HG03457 (cell line): ENCODE measurements at regions not wholly inside any gene's neighbourhood (a gene's known extent, or its start where the extent isn't known, plus 50 kb on each side); places are given as distances from the start of the nearest gene placed in this dataset.

ENCODE experiments used
- ATAC-seq: cut with Tn5 transposase; IDR thresholded peaks from one replicate; pipeline ENCODE4 v1.9.1; 2021; ENCODE audit warnings: moderate number of reproducible peaks; ENCODE audit not compliant: unreplicated experiment

GRCh38 chr4:108301545-108302251, 133.0 kb upstream of the LEF1 start:
- no peak for ATAC-seq

DNA sequence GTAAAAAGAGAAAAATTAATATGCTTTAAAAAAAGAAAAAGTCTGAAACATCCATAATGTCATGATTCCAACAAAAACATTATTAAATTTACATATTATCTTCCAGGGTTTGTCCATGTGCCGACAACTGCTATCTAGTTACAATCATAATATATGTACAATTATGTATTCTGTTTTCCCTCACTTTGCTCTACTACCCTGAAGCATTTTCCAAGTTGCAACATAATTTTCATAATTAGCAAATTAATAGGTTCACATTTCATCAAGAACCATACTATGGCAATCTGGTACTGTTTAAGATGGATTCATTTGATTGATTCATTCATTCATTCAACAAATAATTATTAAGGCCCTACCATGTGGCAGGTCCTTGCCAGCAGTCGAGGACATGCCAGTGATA, 128.9 kb upstream of the LEF1 start:
- no peak for ATAC-seq

- no peak for ATAC-seq
Measured at GRCh38 chr4:108292229-108292628, 123.5 kb upstream of the LEF1 start.

GRCh38 chr4:108291137-108291536, 122.4 kb upstream of the LEF1 start:
- ATAC-seq, result no peak

DNA sequence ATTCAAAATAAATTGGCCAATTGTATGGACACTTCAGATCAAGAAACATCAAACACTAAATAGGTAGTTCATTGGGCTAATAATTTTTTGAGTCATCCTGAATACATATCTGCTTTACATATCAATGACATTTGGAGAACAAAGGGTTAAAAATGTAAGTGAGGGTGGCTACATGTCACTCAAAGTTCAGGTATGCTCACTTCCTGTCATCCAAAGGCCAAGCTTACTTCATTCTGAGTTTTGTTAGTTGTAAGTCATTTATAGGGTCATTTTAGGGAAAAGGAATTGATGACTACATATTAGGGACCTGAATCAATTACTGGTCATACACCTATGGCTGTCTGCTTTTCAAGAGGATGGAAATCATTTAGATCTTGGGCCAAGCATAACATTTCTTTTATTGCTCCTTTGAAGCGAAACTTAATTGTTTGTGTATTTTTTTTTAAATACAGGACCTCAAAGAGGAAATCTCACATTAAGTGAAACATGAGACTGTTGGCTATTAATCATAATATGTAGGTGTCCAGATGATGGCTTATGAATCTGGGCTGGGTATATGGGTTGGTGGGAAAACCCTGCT, 119.2 kb upstream of the LEF1 start:
- no peak for ATAC-seq

DNA sequence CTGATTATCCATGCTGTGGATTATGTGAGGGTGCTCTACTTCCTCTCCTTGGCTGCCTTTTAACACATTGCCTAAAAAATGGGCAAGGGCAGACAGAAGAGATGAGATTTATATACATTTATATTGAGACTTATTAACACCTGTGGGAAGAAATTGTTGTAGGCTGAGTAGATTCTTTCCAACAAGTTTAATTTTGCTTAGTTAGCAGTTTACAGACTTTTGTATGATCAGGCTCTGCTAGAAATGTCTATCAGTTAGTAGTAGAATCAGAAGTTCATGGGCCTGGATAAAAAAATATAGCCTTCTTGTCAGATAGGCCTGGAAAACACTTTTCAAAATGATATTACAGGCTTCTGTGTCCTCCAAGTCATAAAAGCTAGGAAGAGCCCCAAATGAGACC, 111.3 kb upstream of the LEF1 start:
- ATAC-seq, result no peak

DNA sequence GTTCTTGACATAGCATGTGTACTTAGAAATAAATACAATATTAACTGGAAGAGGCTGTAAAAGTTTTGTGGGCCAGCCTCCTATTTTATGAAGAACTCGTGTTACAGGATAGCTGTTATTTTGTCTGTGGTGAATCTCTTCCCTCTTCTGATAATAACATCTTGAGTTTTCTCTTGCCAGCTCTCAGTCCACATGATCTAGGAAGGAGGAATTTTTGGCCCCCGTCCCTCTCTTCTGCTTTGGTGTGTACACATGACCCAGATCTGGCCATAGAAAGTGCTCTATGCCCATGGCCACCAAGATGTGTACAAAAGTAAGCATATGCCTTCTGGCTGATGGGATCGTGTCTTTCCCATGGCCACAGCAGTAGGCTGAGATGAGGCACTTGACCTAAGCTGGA, 108.0 kb upstream of the LEF1 start:
- no peak for ATAC-seq

- no peak for ATAC-seq
Measured at GRCh38 chr4:108272986-108273385, 104.3 kb upstream of the LEF1 start.

GRCh38 chr4:108272561-108272960, 103.8 kb upstream of the LEF1 start:
- no peak for ATAC-seq

DNA sequence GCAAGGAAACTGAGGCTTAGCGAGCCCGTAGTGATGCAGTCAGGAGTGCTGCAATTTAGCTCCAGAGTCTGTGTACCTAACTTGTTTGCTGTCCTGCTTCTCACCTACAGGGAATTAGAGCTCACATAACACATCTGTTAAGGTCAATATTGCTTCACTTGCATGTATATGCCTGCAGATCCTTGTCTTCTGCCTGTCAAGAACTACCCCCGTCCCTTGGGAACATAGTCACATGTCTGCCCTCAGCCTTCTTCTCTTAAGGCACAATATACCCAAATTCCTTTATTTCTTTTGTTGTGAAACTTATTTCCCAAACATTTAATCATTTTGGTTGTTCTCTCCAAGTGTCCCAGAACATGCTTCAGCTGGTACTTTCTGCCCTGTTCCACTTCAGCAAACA, 103.3 kb upstream of the LEF1 start:
- no peak for ATAC-seq

DNA sequence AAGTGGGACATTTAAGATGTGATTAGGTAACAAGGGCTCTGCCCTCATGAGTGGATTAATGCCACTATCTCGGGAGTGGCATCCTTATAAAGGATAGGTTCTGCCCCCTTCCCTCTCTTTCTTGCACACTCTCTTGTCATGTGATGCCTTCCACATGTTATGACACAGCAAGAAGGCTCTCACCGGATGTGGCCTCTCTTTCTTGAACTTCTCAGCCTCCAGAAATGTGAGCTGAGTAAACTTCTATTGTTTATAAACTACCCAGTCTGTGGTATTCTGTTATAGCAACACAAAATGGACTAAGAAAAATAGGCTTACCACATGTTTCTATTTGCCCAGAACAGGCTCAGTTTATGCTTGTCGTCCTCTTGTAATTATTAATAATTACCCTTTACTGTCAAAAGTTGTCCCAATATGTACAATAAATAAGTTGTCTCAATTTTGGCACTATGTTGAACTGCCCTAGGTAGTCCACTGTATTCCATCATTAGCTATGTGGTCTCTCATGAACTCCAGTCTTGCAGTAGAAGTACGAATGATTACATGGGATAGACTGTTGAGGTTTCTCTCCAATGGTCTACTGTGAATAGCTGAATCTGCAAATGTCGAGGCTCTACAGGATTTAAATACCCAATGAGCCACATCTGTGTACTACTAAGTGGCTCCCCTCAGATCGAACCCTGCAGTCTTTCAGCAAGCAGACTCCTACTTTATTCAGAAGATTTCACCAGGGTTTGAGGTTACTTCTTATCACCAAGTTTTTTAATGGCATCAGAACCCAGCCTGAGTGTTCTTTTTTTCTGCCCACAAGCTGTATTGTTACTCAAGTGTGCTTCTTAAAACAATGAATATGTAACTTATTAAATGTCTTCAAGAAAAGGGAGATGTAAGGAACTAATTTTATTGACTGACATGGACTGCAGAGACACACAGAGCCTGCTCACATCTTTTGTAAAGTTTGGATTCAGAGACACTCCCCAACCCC, 102.0 kb upstream of the LEF1 start:
- no peak for ATAC-seq

GRCh38 chr4:108264693-108265092, 96.0 kb upstream of the LEF1 start:
- no peak for ATAC-seq

DNA sequence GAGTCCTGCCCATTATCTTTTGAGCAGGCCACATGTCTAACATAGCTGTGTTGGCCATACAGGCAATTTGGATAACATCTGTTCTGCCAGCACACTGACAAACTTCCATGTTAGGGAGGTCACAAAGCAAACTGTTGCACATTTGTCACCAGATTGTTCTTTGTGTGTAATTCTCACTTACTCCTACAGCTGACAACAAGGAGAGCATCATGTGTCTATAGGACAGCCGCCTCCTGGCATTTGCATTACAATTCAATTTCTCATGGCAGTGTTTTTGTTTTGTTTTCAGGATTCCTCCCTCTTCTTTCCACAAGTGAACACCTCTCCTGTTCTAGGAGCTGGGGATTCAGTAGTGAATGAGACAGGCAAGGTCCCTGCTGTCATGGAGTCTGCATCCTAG, 94.3 kb upstream of the LEF1 start:
- ATAC-seq, result no peak

DNA sequence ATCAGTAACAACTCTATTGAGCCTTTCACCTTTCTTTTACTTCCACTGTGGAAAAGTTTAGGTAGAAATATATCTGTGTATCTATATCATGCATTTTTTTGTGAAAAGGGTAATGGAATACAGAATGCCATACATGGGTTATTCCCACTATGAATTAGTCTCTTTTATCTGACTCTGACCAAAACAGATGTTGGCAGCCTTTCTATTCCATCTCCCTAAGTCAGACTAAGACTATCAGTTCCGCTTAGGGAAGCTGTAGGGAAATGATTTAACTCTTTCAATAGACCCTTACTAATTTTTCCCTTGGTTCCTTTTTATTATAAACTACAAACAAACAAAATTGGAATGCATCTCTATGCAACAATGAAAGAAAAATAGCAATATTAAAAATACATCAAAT, 92.3 kb upstream of the LEF1 start:
- ATAC-seq, result no peak

DNA sequence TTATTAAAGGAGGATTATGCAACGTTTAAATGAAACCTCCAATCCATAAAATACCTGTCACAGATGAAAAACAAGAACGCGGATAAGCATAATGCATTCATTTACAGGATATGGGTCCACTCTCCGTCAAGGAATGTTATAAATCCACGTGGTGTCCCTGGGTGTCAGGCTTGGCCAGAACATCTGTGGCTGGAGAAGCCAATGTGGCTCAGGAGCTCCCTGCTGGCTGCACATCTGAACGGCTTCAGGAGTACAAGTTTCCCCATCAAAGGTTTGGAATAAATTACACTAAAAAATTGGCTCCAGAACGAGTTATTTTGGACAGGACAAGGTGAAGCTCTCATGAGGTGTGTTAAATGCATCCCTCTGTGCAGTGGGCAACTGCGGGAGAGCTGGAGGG, 87.8 kb upstream of the LEF1 start:
- ATAC-seq, result no peak

DNA sequence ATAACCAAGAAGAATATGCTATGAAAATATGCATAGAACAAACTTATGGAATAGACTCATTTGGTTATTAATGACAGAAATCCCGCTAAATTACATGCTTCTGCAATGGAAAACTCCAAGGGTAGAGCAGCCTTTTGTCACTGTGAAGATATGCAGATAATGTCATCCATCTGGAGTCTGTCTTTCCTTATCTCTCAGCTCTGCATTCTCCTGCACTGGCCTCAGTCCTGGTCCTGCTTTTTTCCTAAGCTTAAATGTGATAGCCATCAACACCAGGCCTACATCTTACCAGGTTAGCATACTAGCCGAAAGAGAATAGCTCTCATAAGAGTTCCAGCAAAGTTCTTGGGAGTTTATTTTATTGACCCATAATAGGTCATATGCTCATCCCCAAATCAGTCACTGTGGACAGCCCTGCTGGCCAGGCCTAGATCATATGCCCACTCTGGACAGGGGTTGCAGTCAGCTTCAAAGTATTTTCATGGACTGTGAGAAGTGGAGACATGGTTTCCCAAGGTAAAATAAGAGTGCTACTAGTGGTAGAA, 86.5 kb upstream of the LEF1 start:
- ATAC-seq, result no peak

GRCh38 chr4:108249397-108249796, 80.7 kb upstream of the LEF1 start:
- no peak for ATAC-seq

- no peak for ATAC-seq
Measured at GRCh38 chr4:108247387-108248049, 78.8 kb upstream of the LEF1 start.

- ATAC-seq, result no peak
Measured at GRCh38 chr4:108244606-108245005, 75.9 kb upstream of the LEF1 start.

DNA sequence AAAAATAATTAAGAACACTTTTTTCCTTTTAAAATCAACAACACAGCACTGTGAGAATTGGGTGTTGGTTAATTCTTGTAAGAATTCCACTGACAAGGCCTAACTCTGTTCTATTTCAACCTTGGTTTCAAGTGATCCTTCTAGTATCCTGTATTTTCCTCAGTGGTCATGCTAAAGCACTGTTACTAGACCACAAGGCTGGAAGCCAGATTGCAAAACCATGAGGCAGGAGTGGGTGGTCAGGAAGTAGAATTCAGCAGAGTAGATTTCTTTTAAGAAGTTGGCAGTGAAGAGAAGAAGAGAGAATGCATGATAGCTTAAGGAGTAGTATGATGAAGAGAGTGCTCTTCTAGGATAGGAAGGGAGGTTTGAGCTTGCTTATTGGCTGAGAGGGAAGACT, 71.6 kb upstream of the LEF1 start:
- ATAC-seq, result no peak

DNA sequence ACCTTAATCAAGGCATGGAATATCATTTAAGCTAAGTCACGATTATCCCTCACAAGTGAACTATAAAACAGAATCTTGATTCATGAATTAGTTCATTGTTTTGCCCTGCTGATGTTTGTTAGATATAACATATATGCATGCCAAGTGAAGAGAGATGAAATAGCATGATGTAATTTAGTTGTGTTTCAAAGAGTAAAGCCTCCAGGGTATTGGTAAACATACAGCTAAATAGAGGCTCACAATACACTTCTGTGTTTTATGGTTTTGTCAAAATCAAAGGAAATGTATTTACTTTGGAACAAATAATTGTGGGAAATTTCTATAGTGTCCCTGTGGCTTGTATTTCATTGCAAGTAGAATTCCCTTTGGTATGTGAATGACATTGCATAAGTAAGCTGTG, 69.0 kb upstream of the LEF1 start:
- no peak for ATAC-seq
